ENCODE measurements at regions not wholly inside any gene's neighbourhood (a gene's known extent, or its start where the extent isn't known, plus 50 kb on each side); places are given as distances from the start of the nearest gene placed in this dataset.

DNA sequence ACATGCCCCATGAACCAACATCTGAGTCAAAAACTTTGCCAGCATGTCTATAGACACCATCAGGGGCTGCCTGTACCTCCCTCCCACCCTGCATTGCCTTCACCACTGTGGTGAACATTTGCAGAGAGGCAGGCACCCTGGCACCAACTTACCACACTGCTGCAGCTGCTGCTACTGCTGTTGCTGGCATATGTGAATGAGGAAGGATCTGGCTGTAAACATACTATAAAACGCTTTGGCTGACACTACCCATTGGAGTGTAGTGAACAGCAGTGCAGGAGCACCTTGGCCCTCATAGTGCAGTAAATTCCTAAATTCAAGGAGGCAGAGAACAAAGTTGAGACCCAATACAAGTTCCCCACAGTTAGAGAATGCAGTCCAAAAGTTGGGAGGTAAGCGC, 90.6 kb upstream of the SPIN4 start:
- TF ChIP-seq CTCF (IDR thresholded peaks at IDR 0.05; ENCODE audit: borderline replicate concordance, extremely low read depth, low read length, poor library complexity, severe bottlenecking) (no peak), EZH2 (IDR thresholded peaks at IDR 0.05; ENCODE audit: borderline replicate concordance, low read depth, low read length, severe bottlenecking) (no peak)

Measured in DND-41 (cell line).